ENCODE measurements at regions not wholly inside any gene's neighbourhood (a gene's known extent, or its start where the extent isn't known, plus 50 kb on each side); places are given as distances from the start of the nearest gene placed in this dataset.
A peak's percentile ranks its signal among the peaks of the same experiment; 100 is the strongest.

DNA sequence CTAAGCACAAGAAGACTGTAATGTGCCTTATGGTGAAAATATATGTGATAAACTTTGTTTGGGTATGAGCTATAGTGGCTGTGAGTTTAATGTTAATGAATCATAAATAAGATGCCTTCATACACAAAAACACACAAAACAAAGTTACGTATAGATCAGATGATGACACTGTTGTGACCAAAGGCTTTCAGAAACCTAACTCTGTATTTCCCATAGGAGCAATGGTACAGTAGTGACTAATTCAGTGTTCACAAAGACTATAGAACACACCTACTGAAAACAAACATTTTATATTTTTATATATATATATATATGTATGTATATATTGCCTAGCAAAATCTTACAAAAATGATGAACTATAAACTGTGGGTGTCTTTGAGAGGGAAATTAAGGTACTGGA lies 393.8 kb upstream of the DCN start:
- Histone ChIP-seq H3K4me3 (ENCODE audit: low read length) (no peak overlapping the region), H3K27me3 (ENCODE audit: control insufficient read depth, insufficient read depth) (no peaks in the 10 kb centered on the region), H3K9me3 (ENCODE audit: control insufficient read depth, low read length) (no peaks in the 10 kb centered on the region), H3K27ac (ENCODE audit: low read length) (no peak overlapping the region), H3K4me1 (ENCODE audit: control insufficient read depth, insufficient read depth, low read length) (no peaks in the 10 kb centered on the region)
- no peak for ATAC-seq
- intact Hi-C loops (cut with DNase I): loop anchor here in 3 of 4 donors (5.0 to 10.0 kb wide), 3 partner anchors 194 to 988 kb away; partner anchors contain the start of gene BTG1 (in 3 of the 3)
- DNase-seq: no peak
- WGBS: 94% methylated on average over 1 of the region's 1 CpG

- ATAC-seq: no peak
- H3K27ac ChIP-seq (ENCODE audit: low read length): no peak overlapping the region
- no peak for DNase-seq
- no peaks in the 10 kb centered on the region for H3K27me3 ChIP-seq (ENCODE audit: control insufficient read depth, insufficient read depth)
- H3K9me3 ChIP-seq (ENCODE audit: control insufficient read depth, low read length): no peaks in the 10 kb centered on the region
- H3K4me3 ChIP-seq (ENCODE audit: low read length): no peak overlapping the region
- 95% methylated on average over 2 of the region's 2 CpGs for WGBS
- intact Hi-C loops (cut with DNase I): loop anchor here in 3 of 4 donors (5.0 to 10.0 kb wide), 3 partner anchors 193 to 989 kb away; partner anchors contain the start of gene BTG1 (in 3 of the 3)
- no peaks in the 10 kb centered on the region for H3K4me1 ChIP-seq (ENCODE audit: control insufficient read depth, insufficient read depth, low read length)
These were observed 393.0 kb upstream of the DCN start for GRCh38 chr12:91575630-91576029.

- Histone ChIP-seq H3K27me3 (ENCODE audit: control insufficient read depth, insufficient read depth) (no peaks in the 10 kb centered on the region), H3K27ac (ENCODE audit: low read length) (no peak overlapping the region), H3K9me3 (ENCODE audit: control insufficient read depth, low read length) (no peaks in the 10 kb centered on the region), H3K4me3 (ENCODE audit: low read length) (peak overlapping the region; percentile 20), H3K4me1 (ENCODE audit: control insufficient read depth, insufficient read depth, low read length) (no peaks in the 10 kb centered on the region)
- DNase-seq (no peak), ATAC-seq (no peak)
- WGBS: 76% methylated on average over 4 of the region's 4 CpGs
- intact Hi-C loops (cut with DNase I): loop anchor here in 3 of 4 donors (5.0 to 10.0 kb wide), 3 partner anchors 193 to 990 kb away; partner anchors contain the start of gene BTG1 (in 3 of the 3)
These were observed 392.4 kb upstream of the DCN start for GRCh38 chr12:91574975-91575374.

DNA sequence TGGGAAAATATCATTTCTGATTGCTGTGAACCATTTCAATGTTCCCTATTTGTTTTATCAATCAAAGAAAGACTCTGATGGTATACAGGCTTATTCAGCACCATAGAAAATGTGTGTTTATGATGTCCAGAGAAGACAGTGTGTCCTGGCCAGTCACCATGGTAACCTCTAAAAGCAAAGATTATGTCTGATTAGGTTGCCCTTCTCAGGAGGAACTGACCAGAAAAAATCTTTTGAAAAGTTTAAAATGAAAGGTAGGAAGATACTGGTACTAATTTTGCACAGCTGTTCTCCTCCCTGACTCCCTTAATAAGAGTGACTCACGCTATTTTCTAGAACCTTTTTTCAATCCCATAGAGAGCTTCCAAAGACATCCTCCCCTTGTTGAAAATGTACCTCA lies 391.8 kb upstream of the DCN start:
- no peak overlapping the region for H3K27ac ChIP-seq (ENCODE audit: low read length)
- intact Hi-C loops (cut with DNase I): loop anchor here in 3 of 4 donors (10.0 kb wide), 2 partner anchors 570 to 990 kb away; partner anchors contain the start of gene BTG1 (in 3 of the 3)
- 54% methylated on average over 1 of the region's 1 CpG for WGBS

DNA sequence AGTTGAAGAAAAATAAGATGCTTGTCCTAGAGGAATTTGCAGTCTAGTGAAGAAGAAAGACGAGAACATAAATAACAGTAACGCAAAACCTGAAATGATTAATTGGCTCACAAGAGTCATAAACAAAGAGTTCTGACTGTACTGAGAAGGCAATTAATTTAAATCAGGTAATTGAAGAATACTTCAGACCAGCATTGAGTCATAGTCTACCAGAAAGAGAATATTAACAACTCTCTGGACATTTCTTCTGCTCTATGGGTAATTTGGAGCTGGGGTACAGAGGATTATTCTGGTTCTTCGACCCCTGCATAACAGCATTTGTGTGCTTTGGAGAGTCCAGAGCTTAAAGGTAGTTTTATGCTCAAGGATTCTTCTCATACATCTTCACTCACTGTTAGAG lies 390.3 kb upstream of the DCN start:
- 95% methylated on average over 3 of the region's 3 CpGs for WGBS
- H3K4me3 ChIP-seq (ENCODE audit: low read length): no peak overlapping the region
- intact Hi-C loops (cut with DNase I): loop anchor here in 3 of 4 donors (10.0 kb wide), 2 partner anchors 572 to 992 kb away; partner anchors contain the start of gene BTG1 (in 3 of the 3)
- H3K4me1 ChIP-seq (ENCODE audit: control insufficient read depth, insufficient read depth, low read length): no peaks in the 10 kb centered on the region
- ATAC-seq (no peak), DNase-seq (no peak)
- H3K27me3 ChIP-seq (ENCODE audit: control insufficient read depth, insufficient read depth): no peaks in the 10 kb centered on the region
- no peaks in the 10 kb centered on the region for H3K9me3 ChIP-seq (ENCODE audit: control insufficient read depth, low read length)
- no peak overlapping the region for H3K27ac ChIP-seq (ENCODE audit: low read length)

More for the DNA sequence above, 391.8 kb upstream of the DCN start:
- H3K4me1 ChIP-seq (ENCODE audit: control insufficient read depth, insufficient read depth, low read length): no peaks in the 10 kb centered on the region
- no peaks in the 10 kb centered on the region for H3K9me3 ChIP-seq (ENCODE audit: control insufficient read depth, low read length)
- H3K27me3 ChIP-seq (ENCODE audit: control insufficient read depth, insufficient read depth): no peaks in the 10 kb centered on the region
- peak overlapping the region; percentile 20 for H3K4me3 ChIP-seq (ENCODE audit: low read length)
- DNase-seq (no peak), ATAC-seq (no peak)

- no peak for ATAC-seq
- 96% methylated on average over 2 of the region's 2 CpGs for WGBS
- intact Hi-C loops (cut with DNase I): no loop called here
These were observed 384.5 kb upstream of the DCN start for GRCh38 chr12:91567100-91567485.

DNA sequence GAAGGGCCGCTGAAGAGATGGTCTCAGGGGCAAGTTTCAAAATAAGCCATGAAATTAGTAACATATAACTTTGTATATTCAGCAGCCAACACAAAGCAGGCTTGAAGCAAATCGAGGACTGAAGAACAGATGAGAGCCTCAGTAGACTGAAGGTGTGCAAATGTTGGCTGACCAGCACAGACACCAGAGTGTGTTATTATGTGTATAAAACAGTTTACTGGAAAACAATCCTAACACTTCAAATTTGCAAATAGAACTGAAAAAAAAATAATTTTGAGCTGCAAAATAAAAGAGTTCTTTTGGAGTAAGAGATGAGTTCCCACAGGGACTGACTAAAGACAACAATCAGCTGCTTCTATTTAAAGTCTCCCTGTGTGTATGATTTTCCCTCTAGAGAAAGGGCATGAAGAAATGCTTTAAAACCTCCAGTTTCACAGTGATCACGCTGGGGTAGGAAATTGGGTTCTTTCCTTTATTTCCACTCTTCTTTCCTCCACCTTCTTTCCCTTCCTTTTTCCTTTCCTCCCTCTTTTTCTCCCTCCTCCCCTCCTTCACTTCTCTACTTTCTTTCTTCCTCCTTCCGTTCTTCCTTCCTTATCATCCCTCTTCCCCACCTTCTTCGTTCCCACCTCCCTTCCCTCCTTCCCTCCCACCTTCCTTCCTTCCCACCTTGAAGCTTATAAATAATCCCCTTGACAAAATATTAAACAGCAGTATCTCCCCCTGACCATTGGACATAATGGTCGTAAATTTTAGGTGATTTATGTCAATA lies 383.9 kb upstream of the DCN start:
- intact Hi-C loops (cut with DNase I): no loop called here
- no peak for ATAC-seq
- no peak overlapping the region for H3K4me3 ChIP-seq (ENCODE audit: low read length)
- no peak for DNase-seq
- 73% methylated on average over 6 of the region's 6 CpGs for WGBS
- H3K4me1 ChIP-seq (ENCODE audit: control insufficient read depth, insufficient read depth, low read length): no peaks in the 10 kb centered on the region
- no peaks in the 10 kb centered on the region for H3K9me3 ChIP-seq (ENCODE audit: control insufficient read depth, low read length)
- H3K27ac ChIP-seq (ENCODE audit: low read length): no peak overlapping the region
- no peaks in the 10 kb centered on the region for H3K27me3 ChIP-seq (ENCODE audit: control insufficient read depth, insufficient read depth)

More at GRCh38 chr12:91567100-91567485, 384.5 kb upstream of the DCN start:
- DNase-seq: no peak
- Histone ChIP-seq H3K4me3 (ENCODE audit: low read length) (no peak overlapping the region), H3K4me1 (ENCODE audit: control insufficient read depth, insufficient read depth, low read length) (no peaks in the 10 kb centered on the region), H3K27ac (ENCODE audit: low read length) (no peak overlapping the region), H3K27me3 (ENCODE audit: control insufficient read depth, insufficient read depth) (no peaks in the 10 kb centered on the region), H3K9me3 (ENCODE audit: control insufficient read depth, low read length) (no peaks in the 10 kb centered on the region)

DNA sequence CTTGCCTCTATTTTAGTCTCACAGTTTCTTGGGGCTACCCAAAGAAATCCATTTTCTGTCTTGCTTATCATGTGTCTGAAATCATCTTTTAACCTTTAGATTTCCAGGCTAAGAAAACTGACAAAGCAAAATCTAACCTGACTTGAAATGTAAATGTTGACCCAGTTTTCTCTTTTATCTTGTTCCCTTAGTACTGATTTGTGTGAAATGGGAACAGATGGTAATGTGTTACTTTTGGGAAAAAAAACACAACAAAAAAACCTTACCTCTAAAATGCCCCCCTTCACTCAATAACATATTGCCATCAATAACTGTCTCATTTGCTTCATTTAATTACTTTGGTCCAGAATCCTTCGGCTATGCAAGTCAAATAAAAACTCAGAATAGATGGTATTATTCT lies 383.2 kb upstream of the DCN start:
- ATAC-seq: no peak
- intact Hi-C loops (cut with DNase I): no loop called here
- Histone ChIP-seq H3K4me3 (ENCODE audit: low read length) (no peak overlapping the region), H3K27me3 (ENCODE audit: control insufficient read depth, insufficient read depth) (no peaks in the 10 kb centered on the region), H3K27ac (ENCODE audit: low read length) (no peak overlapping the region), H3K4me1 (ENCODE audit: control insufficient read depth, insufficient read depth, low read length) (no peaks in the 10 kb centered on the region), H3K9me3 (ENCODE audit: control insufficient read depth, low read length) (no peaks in the 10 kb centered on the region)
- no peak for DNase-seq
- WGBS: 81% methylated on average over 1 of the region's 1 CpG

DNA sequence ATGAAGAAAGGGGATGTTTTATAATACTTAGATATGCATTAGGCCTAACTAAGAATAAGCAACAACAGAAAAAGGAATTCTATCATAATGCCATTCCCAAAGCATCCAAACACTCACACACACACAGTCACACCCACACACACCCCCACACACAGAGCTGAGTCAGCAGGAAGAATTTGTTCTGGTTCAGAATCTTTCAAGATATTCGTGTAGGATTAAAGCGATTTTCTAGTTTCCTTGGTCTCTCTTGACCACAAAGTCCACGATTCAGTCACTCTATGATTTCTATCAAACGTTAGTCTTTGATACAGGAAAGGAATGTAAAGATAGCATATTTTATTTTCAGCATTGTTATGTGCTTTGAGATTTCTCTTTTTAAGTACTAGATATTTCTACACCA lies 382.6 kb upstream of the DCN start:
- ATAC-seq (no peak), DNase-seq (no peak)
- Histone ChIP-seq H3K4me1 (ENCODE audit: control insufficient read depth, insufficient read depth, low read length) (no peaks in the 10 kb centered on the region), H3K27ac (ENCODE audit: low read length) (no peak overlapping the region), H3K4me3 (ENCODE audit: low read length) (no peak overlapping the region), H3K9me3 (ENCODE audit: control insufficient read depth, low read length) (no peaks in the 10 kb centered on the region), H3K27me3 (ENCODE audit: control insufficient read depth, insufficient read depth) (no peaks in the 10 kb centered on the region)
- intact Hi-C loops (cut with DNase I): no loop called here
- 67% methylated on average over 4 of the region's 4 CpGs for WGBS

DNA sequence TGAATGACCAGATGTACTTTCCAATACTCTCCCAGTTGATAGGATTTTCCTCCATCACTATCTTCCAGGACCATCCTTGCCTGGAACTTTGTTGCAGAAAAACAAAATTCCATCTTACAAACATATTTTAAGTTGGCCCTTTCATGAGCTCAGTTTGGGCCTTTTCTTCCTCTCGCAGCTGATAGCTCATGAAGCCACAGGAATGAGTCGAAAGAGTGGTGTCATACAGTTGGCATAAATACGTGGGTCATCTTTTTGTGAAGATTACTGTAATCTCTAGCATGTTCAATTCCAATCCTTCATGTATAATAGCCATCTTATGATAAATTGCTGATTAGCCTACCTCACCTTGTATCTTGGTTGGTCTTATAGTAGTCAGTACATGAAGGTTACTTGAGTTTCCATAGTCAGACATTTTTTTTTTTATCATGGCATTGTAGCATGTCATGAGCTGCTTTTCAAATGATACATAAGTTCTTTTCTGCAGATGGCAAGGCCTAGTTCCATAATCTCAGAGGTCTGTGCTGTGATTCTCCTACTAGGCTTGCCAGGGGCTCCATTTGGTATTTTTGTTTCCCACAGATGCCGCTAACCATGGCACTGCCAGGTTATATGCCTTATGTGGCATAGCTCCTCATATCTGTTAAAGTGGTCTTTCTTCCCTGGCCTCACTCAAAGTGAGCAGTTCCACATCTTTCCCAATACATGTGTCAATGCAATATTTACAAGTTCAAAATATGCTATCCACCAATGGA lies 380.6 kb upstream of the DCN start:
- 94% methylated on average over 4 of the region's 4 CpGs for WGBS
- DNase-seq: no peak
- intact Hi-C loops (cut with DNase I): no loop called here
- Histone ChIP-seq H3K9me3 (ENCODE audit: control insufficient read depth, low read length) (no peaks in the 10 kb centered on the region), H3K4me3 (ENCODE audit: low read length) (no peak overlapping the region), H3K27ac (ENCODE audit: low read length) (no peak overlapping the region), H3K4me1 (ENCODE audit: control insufficient read depth, insufficient read depth, low read length) (no peaks in the 10 kb centered on the region), H3K27me3 (ENCODE audit: control insufficient read depth, insufficient read depth) (no peaks in the 10 kb centered on the region)
- no peak for ATAC-seq

DNA sequence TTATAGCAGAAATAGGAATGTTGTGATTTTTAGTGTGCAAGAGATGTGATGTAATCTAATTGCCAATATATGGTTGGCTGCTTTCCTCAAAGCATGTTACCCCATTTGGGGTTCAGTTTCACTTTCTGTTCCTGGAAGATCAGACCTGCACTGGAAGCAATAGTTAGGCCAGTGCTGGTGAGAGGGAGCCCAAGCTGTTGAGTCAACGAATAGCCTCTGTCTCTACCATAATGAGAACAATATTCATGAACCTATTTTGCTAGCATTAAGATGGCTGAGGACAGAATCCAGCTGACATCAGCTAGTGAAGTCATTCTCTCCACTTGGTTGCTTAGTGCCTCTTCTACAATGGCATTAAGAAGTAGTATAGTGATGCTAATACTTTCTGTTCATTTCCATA lies 379.9 kb upstream of the DCN start:
- no peaks in the 10 kb centered on the region for H3K9me3 ChIP-seq (ENCODE audit: control insufficient read depth, low read length)
- intact Hi-C loops (cut with DNase I): no loop called here
- H3K4me3 ChIP-seq (ENCODE audit: low read length): no peak overlapping the region
- no peaks in the 10 kb centered on the region for H3K4me1 ChIP-seq (ENCODE audit: control insufficient read depth, insufficient read depth, low read length)
- DNase-seq: no peak
- no peak for ATAC-seq
- no peak overlapping the region for H3K27ac ChIP-seq (ENCODE audit: low read length)
- H3K27me3 ChIP-seq (ENCODE audit: control insufficient read depth, insufficient read depth): no peaks in the 10 kb centered on the region
- 82% methylated on average over 1 of the region's 1 CpG for WGBS
